ENCODE measurements at regions not wholly inside any gene's neighbourhood (a gene's known extent, or its start where the extent isn't known, plus 50 kb on each side); places are given as distances from the start of the nearest gene placed in this dataset.
"Not testable (repeated sequence)": the region's sequence is repeated elsewhere in the genome, so short reads cannot be mapped to it uniquely, and the experiment has no call there.

- DNase-seq = no peak
Measured at GRCh38 chr14:42555365-42555764, 948.7 kb downstream of the LRFN5 start.

- no peak for DNase-seq
Measured at GRCh38 chr14:42554091-42554490, 947.4 kb downstream of the LRFN5 start.

- no peak for DNase-seq
Measured at GRCh38 chr14:42550310-42550709, 943.6 kb downstream of the LRFN5 start.

- no peak for DNase-seq
Measured at GRCh38 chr14:42548349-42548748, 941.7 kb downstream of the LRFN5 start.

GRCh38 chr14:42545636-42546035 is 939.0 kb downstream of the LRFN5 start:
- DNase-seq = no peak

- peak; percentile 65 for DNase-seq
Measured at GRCh38 chr14:42541535-42542001, 934.9 kb downstream of the LRFN5 start.

- DNase-seq = no peak
Measured at GRCh38 chr14:42535397-42535796, 928.7 kb downstream of the LRFN5 start.

- DNase-seq = no peak
Measured at GRCh38 chr14:42533476-42533875, 926.8 kb downstream of the LRFN5 start.

GRCh38 chr14:42532194-42532593 is 925.5 kb downstream of the LRFN5 start:
- no peak for DNase-seq

- DNase-seq = no peak
Measured at GRCh38 chr14:42527141-42527540, 920.5 kb downstream of the LRFN5 start.

GRCh38 chr14:42523666-42524065 is 917.0 kb downstream of the LRFN5 start:
- no peak for DNase-seq

GRCh38 chr14:42517806-42518500 is 911.3 kb downstream of the LRFN5 start:
- no peak for DNase-seq

GRCh38 chr14:42513837-42514236 is 907.2 kb downstream of the LRFN5 start:
- no peak for DNase-seq

GRCh38 chr14:42510071-42510470 is 903.4 kb downstream of the LRFN5 start:
- DNase-seq = no peak

GRCh38 chr14:42508209-42508946 is 901.7 kb downstream of the LRFN5 start:
- no peak for DNase-seq

- no peak for DNase-seq
Measured at GRCh38 chr14:42504433-42504832, 897.8 kb downstream of the LRFN5 start.

- no peak for DNase-seq
Measured at GRCh38 chr14:42499137-42499536, 892.5 kb downstream of the LRFN5 start.

GRCh38 chr14:42490536-42490935 is 883.9 kb downstream of the LRFN5 start:
- no peak for DNase-seq

- DNase-seq = no peak
Measured at GRCh38 chr14:42488965-42489364, 882.3 kb downstream of the LRFN5 start.

GRCh38 chr14:42482345-42482971 is 875.8 kb downstream of the LRFN5 start:
- not testable (repeated sequence) for DNase-seq

GRCh38 chr14:42481714-42482113 is 875.0 kb downstream of the LRFN5 start:
- DNase-seq = not testable (repeated sequence)

GRCh38 chr14:42480255-42480654 is 873.6 kb downstream of the LRFN5 start:
- DNase-seq = no peak

- no peak for DNase-seq
Measured at GRCh38 chr14:42475289-42475688, 868.6 kb downstream of the LRFN5 start.

- DNase-seq = no peak
Measured at GRCh38 chr14:42470427-42470719, 863.7 kb downstream of the LRFN5 start.
